ENCODE measurements at regions not wholly inside any gene's neighbourhood (a gene's known extent, or its start where the extent isn't known, plus 50 kb on each side); places are given as distances from the start of the nearest gene placed in this dataset.

DNA sequence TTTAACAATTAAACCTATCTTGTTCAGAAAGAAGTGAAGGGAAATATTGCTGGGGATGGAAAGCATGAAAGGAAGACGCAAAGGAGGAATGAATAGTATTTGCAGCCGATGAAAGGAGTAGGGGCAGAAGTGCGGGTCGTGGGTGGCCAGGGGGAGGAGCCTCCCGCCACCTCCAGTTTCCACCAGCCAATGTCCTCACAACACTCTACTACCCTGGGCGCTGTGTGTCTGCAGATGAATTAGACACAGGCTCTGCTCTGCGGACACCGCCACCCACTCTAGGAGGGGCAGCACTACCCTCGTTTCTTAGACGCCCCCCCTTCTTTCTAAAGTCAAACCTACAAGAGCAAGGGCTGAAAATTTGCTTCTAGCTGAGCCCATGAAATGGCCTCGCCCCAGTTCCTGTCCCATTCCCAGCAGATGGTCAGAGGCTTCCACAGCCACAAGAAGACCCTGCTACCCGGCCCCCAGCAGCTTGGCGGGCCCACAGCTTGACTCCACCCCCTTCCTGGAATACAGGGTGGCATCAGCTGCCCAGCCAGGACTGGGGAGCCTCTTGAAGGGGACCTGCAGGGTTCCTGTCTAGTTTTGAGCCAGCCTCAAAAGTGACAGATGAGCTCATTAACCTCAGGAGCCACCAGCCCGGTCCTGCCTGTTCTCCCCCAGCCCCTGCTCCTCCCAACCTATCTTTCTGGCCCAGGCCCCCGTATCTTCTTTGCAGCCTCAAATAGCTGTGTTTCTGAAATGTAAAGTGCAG is 268.1 kb downstream of the BUD13 start:
- peaks cover 6 to 40% (median 28%) of the 10 kb centered on the region in 3 donors for H3K27me3 ChIP-seq (ENCODE audit: control insufficient read depth in 3 of 3, insufficient read depth in 3 of 3, low read length in 3 of 3)
- H3K27ac ChIP-seq (ENCODE audit: low read depth, low read length) = no peak overlapping the region
- H3K9me3 ChIP-seq (ENCODE audit: control insufficient read depth in 3 of 3, low read length in 3 of 3) = no peaks in the 10 kb centered on the region
- peaks cover 13 to 19% (median 17%) of the 10 kb centered on the region in 3 donors for H3K4me1 ChIP-seq (ENCODE audit: control insufficient read depth in 3 of 3, insufficient read depth in 3 of 3, low read length in 3 of 3)
- H3K36me3 ChIP-seq (ENCODE audit: control insufficient read depth in 3 of 3, insufficient read depth in 3 of 3, low read length in 3 of 3) = no peaks in the 10 kb centered on the region
- H3K4me3 ChIP-seq (ENCODE audit: low read length in 3 of 3) = no peak overlapping the region
- no peak overlapping the region for H3K9ac ChIP-seq (ENCODE audit: low read depth in 1 of 3, low read length in 3 of 3)

DNA sequence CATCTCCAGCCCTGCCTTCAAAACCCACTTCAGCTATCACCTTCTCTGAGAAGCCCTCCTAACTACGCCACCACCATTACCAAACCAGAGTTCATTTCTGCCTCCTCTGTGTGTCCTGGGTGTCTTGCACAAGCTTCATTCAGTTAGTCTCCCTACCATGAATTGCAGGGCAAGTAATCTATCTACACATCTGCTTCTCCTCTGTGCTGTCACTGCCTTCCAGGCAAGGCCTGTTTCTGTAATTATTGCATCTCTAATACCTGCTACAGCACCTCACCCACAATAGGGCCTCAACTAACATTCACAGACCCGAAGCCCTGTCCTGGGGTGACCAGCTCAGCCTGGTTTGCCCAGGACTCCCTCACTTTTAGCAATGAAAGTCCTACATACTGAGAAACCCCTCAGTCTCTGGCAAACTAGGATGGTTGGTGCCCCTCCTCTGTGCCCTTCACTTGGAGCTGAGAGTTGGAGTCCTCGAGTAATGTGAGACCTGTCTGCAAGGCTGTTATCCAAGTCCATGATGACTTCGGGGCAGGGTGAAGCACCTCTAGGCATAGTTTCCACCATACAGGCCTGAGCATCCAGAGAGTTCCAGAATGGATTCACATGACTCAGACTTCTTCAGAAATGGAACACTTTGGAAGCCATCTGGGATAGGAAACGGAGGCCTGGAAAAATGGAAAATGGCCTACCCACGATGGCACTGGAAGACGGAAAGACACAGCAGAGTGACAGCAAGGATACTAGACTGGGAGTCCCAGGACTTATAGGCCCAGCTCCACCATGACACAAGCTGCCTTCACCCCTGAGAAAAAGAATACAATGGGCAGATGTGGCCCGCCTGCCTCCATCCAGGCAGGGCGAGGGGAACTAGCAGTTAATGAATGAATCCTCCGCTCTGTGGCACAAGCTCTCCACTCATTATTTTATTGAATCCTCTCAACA is 269.3 kb downstream of the BUD13 start:
- no peak overlapping the region for H3K4me3 ChIP-seq (ENCODE audit: low read length in 3 of 3)
- H3K9me3 ChIP-seq (ENCODE audit: control insufficient read depth in 3 of 3, low read length in 3 of 3) = no peaks in the 10 kb centered on the region
- H3K27me3 ChIP-seq (ENCODE audit: control insufficient read depth in 3 of 3, insufficient read depth in 3 of 3, low read length in 3 of 3) = peaks cover 6 to 37% (median 29%) of the 10 kb centered on the region in 3 donors
- H3K36me3 ChIP-seq (ENCODE audit: control insufficient read depth in 3 of 3, insufficient read depth in 3 of 3, low read length in 3 of 3) = no peaks in the 10 kb centered on the region
- H3K27ac ChIP-seq (ENCODE audit: low read depth, low read length) = no peak overlapping the region
- H3K4me1 ChIP-seq (ENCODE audit: control insufficient read depth in 3 of 3, insufficient read depth in 3 of 3, low read length in 3 of 3) = peaks cover 13 to 22% (median 17%) of the 10 kb centered on the region in 3 donors
- H3K9ac ChIP-seq (ENCODE audit: low read depth in 1 of 3, low read length in 3 of 3) = no peak overlapping the region

GRCh38 chr11:116502641-116503061 is 270.1 kb downstream of the BUD13 start:
- H3K9me3 ChIP-seq (ENCODE audit: control insufficient read depth in 3 of 3, low read length in 3 of 3) = no peaks in the 10 kb centered on the region
- no peak overlapping the region for H3K9ac ChIP-seq (ENCODE audit: low read depth in 1 of 3, low read length in 3 of 3)
- peaks cover 6 to 39% (median 21%) of the 10 kb centered on the region in 3 donors for H3K27me3 ChIP-seq (ENCODE audit: control insufficient read depth in 3 of 3, insufficient read depth in 3 of 3, low read length in 3 of 3)
- no peaks in the 10 kb centered on the region for H3K36me3 ChIP-seq (ENCODE audit: control insufficient read depth in 3 of 3, insufficient read depth in 3 of 3, low read length in 3 of 3)
- H3K27ac ChIP-seq (ENCODE audit: low read depth, low read length) = no peak overlapping the region
- H3K4me1 ChIP-seq (ENCODE audit: control insufficient read depth in 3 of 3, insufficient read depth in 3 of 3, low read length in 3 of 3) = peaks cover 13 to 22% (median 17%) of the 10 kb centered on the region in 3 donors
- H3K4me3 ChIP-seq (ENCODE audit: low read length in 3 of 3) = no peak overlapping the region

- no peaks in the 10 kb centered on the region for H3K9me3 ChIP-seq (ENCODE audit: control insufficient read depth in 3 of 3, low read length in 3 of 3)
- H3K4me1 ChIP-seq (ENCODE audit: control insufficient read depth in 3 of 3, insufficient read depth in 3 of 3, low read length in 3 of 3) = peaks cover 13 to 22% (median 17%) of the 10 kb centered on the region in 3 donors
- no peak overlapping the region for H3K4me3 ChIP-seq (ENCODE audit: low read length in 3 of 3)
- H3K27me3 ChIP-seq (ENCODE audit: control insufficient read depth in 3 of 3, insufficient read depth in 3 of 3, low read length in 3 of 3) = peaks cover 6 to 34% (median 19%) of the 10 kb centered on the region in 3 donors
- H3K36me3 ChIP-seq (ENCODE audit: control insufficient read depth in 3 of 3, insufficient read depth in 3 of 3, low read length in 3 of 3) = no peaks in the 10 kb centered on the region
- H3K27ac ChIP-seq (ENCODE audit: low read depth, low read length) = no peak overlapping the region
- no peak overlapping the region for H3K9ac ChIP-seq (ENCODE audit: low read depth in 1 of 3, low read length in 3 of 3)
Observed at GRCh38 chr11:116501728-116502127, 271.1 kb downstream of the BUD13 start.

DNA sequence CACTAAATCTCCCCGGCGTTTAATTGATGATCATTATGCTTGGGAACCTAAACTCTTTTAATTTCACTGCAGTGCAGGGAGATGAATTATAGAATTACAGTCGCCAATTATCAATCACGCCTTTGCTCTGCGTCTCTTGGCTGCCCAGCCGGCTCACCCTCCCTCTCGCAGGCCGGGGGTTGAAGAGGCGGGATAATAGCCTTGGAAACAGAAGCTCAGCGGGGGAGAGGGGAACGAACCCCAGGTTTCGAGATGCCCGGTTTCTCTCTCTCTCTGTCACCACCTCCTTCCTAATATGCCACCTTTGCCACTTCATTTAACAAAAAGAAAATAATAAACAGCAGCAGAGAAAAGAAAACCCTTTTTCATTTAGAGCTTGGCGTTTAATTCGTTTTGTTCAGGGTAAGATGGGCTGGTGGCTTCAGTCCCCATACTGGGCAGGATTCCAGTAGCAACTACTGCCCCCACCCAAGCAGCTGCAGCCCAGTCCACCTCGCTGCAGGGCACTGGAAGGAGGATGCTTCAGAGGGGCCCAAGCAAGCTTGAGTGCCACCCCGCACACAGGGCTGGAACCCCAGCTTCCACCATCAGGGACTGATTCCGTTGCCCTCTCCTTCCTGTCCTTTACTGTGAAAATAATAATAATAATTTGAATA is 271.7 kb downstream of the BUD13 start:
- Histone ChIP-seq H3K27me3 (ENCODE audit: control insufficient read depth in 3 of 3, insufficient read depth in 3 of 3, low read length in 3 of 3) (peaks cover 6 to 30% (median 19%) of the 10 kb centered on the region in 3 donors), H3K36me3 (ENCODE audit: control insufficient read depth in 3 of 3, insufficient read depth in 3 of 3, low read length in 3 of 3) (no peaks in the 10 kb centered on the region), H3K9me3 (ENCODE audit: control insufficient read depth in 3 of 3, low read length in 3 of 3) (no peaks in the 10 kb centered on the region), H3K4me1 (ENCODE audit: control insufficient read depth in 3 of 3, insufficient read depth in 3 of 3, low read length in 3 of 3) (peaks cover 13 to 22% (median 17%) of the 10 kb centered on the region in 3 donors), H3K4me3 (ENCODE audit: low read length in 3 of 3) (no peak overlapping the region), H3K27ac (ENCODE audit: low read depth, low read length) (no peak overlapping the region), H3K9ac (ENCODE audit: low read depth in 1 of 3, low read length in 3 of 3) (no peak overlapping the region)

DNA sequence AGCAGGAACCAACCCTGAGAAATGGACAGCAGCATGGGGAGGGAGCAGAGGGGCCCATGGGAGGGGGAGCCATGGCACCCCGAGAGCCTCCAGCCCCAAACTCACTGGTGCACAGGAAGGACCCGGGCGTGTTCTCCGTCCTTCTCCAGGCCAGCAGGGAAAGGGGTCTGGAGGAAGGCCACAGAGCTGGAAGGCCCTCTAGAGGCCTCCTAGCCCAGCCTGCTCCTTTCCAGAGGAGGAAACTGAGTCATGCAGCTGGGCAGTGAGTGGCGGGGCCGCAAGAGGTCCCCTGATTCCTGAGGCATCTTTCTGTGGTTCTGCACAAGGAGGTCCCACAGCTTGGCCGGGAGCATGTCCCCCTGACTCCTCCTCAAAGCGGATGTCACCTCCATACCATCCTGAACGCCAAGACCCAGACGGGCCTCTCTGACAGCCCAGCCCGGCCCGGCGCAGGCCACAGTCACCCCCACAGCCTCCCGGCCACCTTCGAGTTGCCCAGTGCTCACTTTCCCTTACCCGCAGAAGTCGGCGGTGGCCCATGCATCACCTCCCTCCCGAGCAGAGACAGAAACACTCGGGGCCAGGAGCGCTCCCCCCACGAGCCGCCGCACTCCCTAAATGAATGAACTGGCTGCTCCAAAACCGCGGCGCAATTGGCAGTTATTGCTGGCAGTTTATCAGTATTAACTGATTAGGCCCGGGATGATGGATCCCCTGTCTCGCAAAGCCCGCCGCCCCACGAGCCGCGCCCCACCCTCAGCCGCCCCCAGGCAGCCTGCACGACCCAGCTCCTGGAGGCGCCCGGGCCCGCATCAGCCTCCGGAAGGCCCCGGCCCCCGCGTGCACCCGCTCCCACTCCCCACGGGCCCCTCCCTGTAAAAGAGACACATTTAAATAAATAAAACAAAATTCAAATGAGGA is 272.5 kb downstream of the BUD13 start:
- Histone ChIP-seq H3K27me3 (ENCODE audit: control insufficient read depth in 3 of 3, insufficient read depth in 3 of 3, low read length in 3 of 3) (peaks cover 6 to 25% (median 19%) of the 10 kb centered on the region in 3 donors), H3K4me1 (ENCODE audit: control insufficient read depth in 3 of 3, insufficient read depth in 3 of 3, low read length in 3 of 3) (peaks cover 13 to 22% (median 17%) of the 10 kb centered on the region in 3 donors), H3K36me3 (ENCODE audit: control insufficient read depth in 3 of 3, insufficient read depth in 3 of 3, low read length in 3 of 3) (no peaks in the 10 kb centered on the region), H3K27ac (ENCODE audit: low read depth, low read length) (no peak overlapping the region), H3K9ac (ENCODE audit: low read depth in 1 of 3, low read length in 3 of 3) (no peak overlapping the region), H3K4me3 (ENCODE audit: low read length in 3 of 3) (no peak overlapping the region), H3K9me3 (ENCODE audit: control insufficient read depth in 3 of 3, low read length in 3 of 3) (no peaks in the 10 kb centered on the region)

GRCh38 chr11:116499396-116500003 is 273.3 kb downstream of the BUD13 start:
- Histone ChIP-seq H3K9ac (ENCODE audit: low read depth in 1 of 3, low read length in 3 of 3) (no peak overlapping the region), H3K27ac (ENCODE audit: low read depth, low read length) (no peak overlapping the region), H3K9me3 (ENCODE audit: control insufficient read depth in 3 of 3, low read length in 3 of 3) (no peaks in the 10 kb centered on the region), H3K4me3 (ENCODE audit: low read length in 3 of 3) (no peak overlapping the region), H3K4me1 (ENCODE audit: control insufficient read depth in 3 of 3, insufficient read depth in 3 of 3, low read length in 3 of 3) (peaks cover 13 to 22% (median 17%) of the 10 kb centered on the region in 3 donors), H3K36me3 (ENCODE audit: control insufficient read depth in 3 of 3, insufficient read depth in 3 of 3, low read length in 3 of 3) (no peaks in the 10 kb centered on the region), H3K27me3 (ENCODE audit: control insufficient read depth in 3 of 3, insufficient read depth in 3 of 3, low read length in 3 of 3) (peaks cover 6 to 25% (median 19%) of the 10 kb centered on the region in 3 donors)

GRCh38 chr11:116498161-116498560 is 274.6 kb downstream of the BUD13 start:
- H3K27ac ChIP-seq (ENCODE audit: low read depth, low read length) = no peak overlapping the region
- H3K27me3 ChIP-seq (ENCODE audit: control insufficient read depth in 3 of 3, insufficient read depth in 3 of 3, low read length in 3 of 3) = peaks cover 6 to 25% (median 19%) of the 10 kb centered on the region in 3 donors
- no peak overlapping the region for H3K4me3 ChIP-seq (ENCODE audit: low read length in 3 of 3)
- H3K4me1 ChIP-seq (ENCODE audit: control insufficient read depth in 3 of 3, insufficient read depth in 3 of 3, low read length in 3 of 3) = peaks cover 11 to 15% (median 14%) of the 10 kb centered on the region in 3 donors
- no peaks in the 10 kb centered on the region for H3K9me3 ChIP-seq (ENCODE audit: control insufficient read depth in 3 of 3, low read length in 3 of 3)
- H3K9ac ChIP-seq (ENCODE audit: low read depth in 1 of 3, low read length in 3 of 3) = no peak overlapping the region
- H3K36me3 ChIP-seq (ENCODE audit: control insufficient read depth in 3 of 3, insufficient read depth in 3 of 3, low read length in 3 of 3) = no peaks in the 10 kb centered on the region

Measured in skeletal muscle tissue (tissue), 3 donors.